Esophagus mucosa (tissue), 1 donor: ENCODE measurements at regions not wholly inside any gene's neighbourhood (a gene's known extent, or its start where the extent isn't known, plus 50 kb on each side); places are given as distances from the start of the nearest gene placed in this dataset.
"Not testable (repeated sequence)": the region's sequence is repeated elsewhere in the genome, so short reads cannot be mapped to it uniquely, and the experiment has no call there.

Source experiments
- ATAC-seq: fragments of 200-7000 bp; cut with Tn5 transposase; one replicate; pipeline ENCODE4 v1.9.1; 2020
- donor health status: DM: yes; HTN: yes; CAD: no.

- ATAC-seq = no peak
Measured at GRCh38 chr18:51330739-51331138, 133.3 kb upstream of the MEX3C start.

- ATAC-seq = no peak
Measured at GRCh38 chr18:51337406-51337805, 139.9 kb upstream of the MEX3C start.

- ATAC-seq = no peak
Measured at GRCh38 chr18:51339856-51340255, 142.4 kb upstream of the MEX3C start.

GRCh38 chr18:51340332-51340731 lies 142.9 kb upstream of the MEX3C start:
- no peak for ATAC-seq

- ATAC-seq = peak; percentile 45
Measured at GRCh38 chr18:51342815-51343214, 145.3 kb upstream of the MEX3C start.

- ATAC-seq = no peak
Measured at GRCh38 chr18:51345848-51346391, 148.4 kb upstream of the MEX3C start.

- no peak for ATAC-seq
Measured at GRCh38 chr18:51346404-51346803, 148.9 kb upstream of the MEX3C start.

- no peak for ATAC-seq
Measured at GRCh38 chr18:51350081-51350480, 152.6 kb upstream of the MEX3C start.

- ATAC-seq = no peak
Measured at GRCh38 chr18:51355841-51356240, 158.4 kb upstream of the MEX3C start.

- ATAC-seq = not testable (repeated sequence)
Measured at GRCh38 chr18:51360301-51360700, 162.8 kb upstream of the MEX3C start.

GRCh38 chr18:51361130-51361860 lies 163.8 kb upstream of the MEX3C start:
- peak; percentile 42 for ATAC-seq

- no peak for ATAC-seq
Measured at GRCh38 chr18:51363384-51363783, 165.9 kb upstream of the MEX3C start.

GRCh38 chr18:51370996-51371395 lies 173.5 kb upstream of the MEX3C start:
- no peak for ATAC-seq

GRCh38 chr18:51371929-51372328 lies 174.4 kb upstream of the MEX3C start:
- ATAC-seq = no peak

- ATAC-seq = no peak
Measured at GRCh38 chr18:51382081-51382480, 184.6 kb upstream of the MEX3C start.

GRCh38 chr18:51383116-51383515 lies 185.6 kb upstream of the MEX3C start:
- no peak for ATAC-seq

- ATAC-seq = no peak
Measured at GRCh38 chr18:51383711-51384110, 186.2 kb upstream of the MEX3C start.

- ATAC-seq = no peak
Measured at GRCh38 chr18:51385270-51385669, 187.8 kb upstream of the MEX3C start.

GRCh38 chr18:51390702-51391101 lies 193.2 kb upstream of the MEX3C start:
- no peak for ATAC-seq

GRCh38 chr18:51391215-51391614 lies 193.7 kb upstream of the MEX3C start:
- no peak for ATAC-seq

GRCh38 chr18:51391731-51392130 lies 194.2 kb upstream of the MEX3C start:
- no peak for ATAC-seq

GRCh38 chr18:51397347-51397962 lies 200.0 kb upstream of the MEX3C start:
- ATAC-seq = no peak

- no peak for ATAC-seq
Measured at GRCh38 chr18:51398104-51398503, 200.6 kb upstream of the MEX3C start.

GRCh38 chr18:51399491-51400122 lies 202.1 kb upstream of the MEX3C start:
- ATAC-seq = no peak
